ENCODE measurements at regions not wholly inside any gene's neighbourhood (a gene's known extent, or its start where the extent isn't known, plus 50 kb on each side); places are given as distances from the start of the nearest gene placed in this dataset.
A peak's percentile ranks its signal among the peaks of the same experiment; 100 is the strongest.

DNA sequence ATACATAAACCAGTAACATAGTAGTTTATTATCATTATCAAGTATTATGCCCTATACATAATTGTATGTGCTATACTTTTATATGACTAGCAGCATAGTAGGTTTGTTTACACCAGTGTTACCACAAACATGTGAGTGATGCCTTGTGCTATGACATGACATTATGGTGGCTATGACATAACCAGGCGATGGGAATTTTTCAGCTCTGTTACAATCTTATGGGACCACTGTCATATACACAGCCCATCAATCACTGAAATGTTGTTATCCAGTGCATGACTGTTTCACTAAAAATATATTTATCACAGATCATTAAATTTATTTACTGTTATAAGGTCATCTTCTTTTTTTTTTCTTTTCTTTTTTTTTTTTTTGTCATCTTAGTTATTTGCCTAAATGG lies 674.5 kb downstream of the PCDH17 start:
- Histone ChIP-seq H3K4me3 (ENCODE audit: control insufficient read depth in 1 of 7, extremely low read depth in 1 of 7, insufficient read depth in 4 of 7, low read depth in 2 of 7, low read length in 6 of 7) (no peak overlapping the region), H3K4me1 (ENCODE audit: control extremely low read depth in 1 of 4, control insufficient read depth in 4 of 4, insufficient read depth in 4 of 4, low read length in 3 of 4) (no peaks in the 10 kb centered on the region), H3K27me3 (replicated peaks in 2 of 5; ENCODE audit: control insufficient read depth in 4 of 5, insufficient read depth in 5 of 5, low read length in 4 of 5) (no peaks in the 10 kb centered on the region), H3K9me3 (ENCODE audit: control extremely low read depth in 1 of 5, control insufficient read depth in 4 of 5, insufficient read depth in 2 of 5, low read depth in 1 of 5, low read length in 4 of 5) (no peaks in the 10 kb centered on the region), H3K27ac (ENCODE audit: insufficient read depth in 1 of 2, low read depth in 1 of 2, low read length in 2 of 2, poor library complexity in 1 of 2, severe bottlenecking in 2 of 2) (no peak overlapping the region), H3K36me3 (ENCODE audit: control insufficient read depth in 4 of 4, insufficient read depth in 4 of 4, low read length in 3 of 4) (no peaks in the 10 kb centered on the region)
- DNase-seq: no peak
- 100% methylated on average over 1 of the region's 1 CpG for WGBS (ENCODE audit: insufficient coverage)
- CTCF ChIA-PET: no interaction called here
- POLR2A ChIA-PET: no interaction called here

DNA sequence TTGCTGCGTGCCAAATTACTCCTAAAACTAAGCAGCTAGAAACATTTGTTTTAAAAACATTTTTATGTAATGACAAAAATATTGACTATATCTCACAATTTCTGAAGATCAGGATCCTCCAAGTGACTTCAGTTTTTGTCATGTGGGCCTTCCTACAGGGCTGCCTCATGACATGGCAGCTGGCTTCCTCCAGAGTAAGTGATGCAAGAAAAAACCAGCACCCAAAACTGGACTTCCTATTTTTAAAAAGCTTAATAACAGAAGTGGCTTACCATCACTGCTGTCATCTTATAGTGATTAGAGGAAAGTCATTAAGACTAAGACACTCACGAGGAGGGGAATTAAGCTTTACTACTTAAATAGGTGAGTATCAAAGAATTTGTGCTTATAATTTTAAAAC lies 681.7 kb downstream of the PCDH17 start:
- Histone ChIP-seq H3K36me3 (ENCODE audit: control insufficient read depth in 4 of 4, insufficient read depth in 4 of 4, low read length in 3 of 4) (no peaks in the 10 kb centered on the region), H3K27me3 (replicated peaks in 2 of 5; ENCODE audit: control insufficient read depth in 4 of 5, insufficient read depth in 5 of 5, low read length in 4 of 5) (no peaks in the 10 kb centered on the region), H3K4me3 (ENCODE audit: control insufficient read depth in 1 of 7, extremely low read depth in 1 of 7, insufficient read depth in 4 of 7, low read depth in 2 of 7, low read length in 6 of 7) (no peak overlapping the region), H3K9me3 (ENCODE audit: control extremely low read depth in 1 of 5, control insufficient read depth in 4 of 5, insufficient read depth in 2 of 5, low read depth in 1 of 5, low read length in 4 of 5) (no peaks in the 10 kb centered on the region), H3K27ac (ENCODE audit: insufficient read depth in 1 of 2, low read depth in 1 of 2, low read length in 2 of 2, poor library complexity in 1 of 2, severe bottlenecking in 2 of 2) (no peak overlapping the region), H3K4me1 (ENCODE audit: control extremely low read depth in 1 of 4, control insufficient read depth in 4 of 4, insufficient read depth in 4 of 4, low read length in 3 of 4) (peaks cover 0 to 2% (median 0%) of the 10 kb centered on the region in 4 experiments)
- ChIA-PET CTCF (interaction anchor here (0.9 kb wide), 1 partner anchor 42 kb away, joined by 3 read pairs; no protein-coding TSS in a partner anchor), POLR2A (no interaction called here)
- no CpG with 5 or more reads among the region's 2 CpGs for WGBS (ENCODE audit: insufficient coverage)
- DNase-seq: peak in 2 of 3 donors; percentile 11 to 22

GRCh38 chr13:58318495-58319167 lies 687.1 kb downstream of the PCDH17 start:
- Histone ChIP-seq H3K4me1 (ENCODE audit: control extremely low read depth in 1 of 4, control insufficient read depth in 4 of 4, insufficient read depth in 4 of 4, low read length in 3 of 4) (peaks cover 0 to 2% (median 0%) of the 10 kb centered on the region in 4 experiments), H3K4me3 (ENCODE audit: control insufficient read depth in 1 of 7, extremely low read depth in 1 of 7, insufficient read depth in 4 of 7, low read depth in 2 of 7, low read length in 6 of 7) (no peak overlapping the region), H3K27ac (ENCODE audit: insufficient read depth in 1 of 2, low read depth in 1 of 2, low read length in 2 of 2, poor library complexity in 1 of 2, severe bottlenecking in 2 of 2) (no peak overlapping the region), H3K27me3 (replicated peaks in 2 of 5; ENCODE audit: control insufficient read depth in 4 of 5, insufficient read depth in 5 of 5, low read length in 4 of 5) (no peaks in the 10 kb centered on the region), H3K9me3 (ENCODE audit: control extremely low read depth in 1 of 5, control insufficient read depth in 4 of 5, insufficient read depth in 2 of 5, low read depth in 1 of 5, low read length in 4 of 5) (peaks cover 0 to 3% (median 0%) of the 10 kb centered on the region in 5 experiments), H3K36me3 (ENCODE audit: control insufficient read depth in 4 of 4, insufficient read depth in 4 of 4, low read length in 3 of 4) (no peaks in the 10 kb centered on the region)
- WGBS (ENCODE audit: insufficient coverage): 96% methylated on average over 45 of the region's 50 CpGs
- ChIA-PET CTCF (no interaction called here), POLR2A (no interaction called here)
- no peak for DNase-seq

GRCh38 chr13:58324161-58324560 lies 692.6 kb downstream of the PCDH17 start:
- POLR2A ChIA-PET: no interaction called here
- DNase-seq: no peak

DNA sequence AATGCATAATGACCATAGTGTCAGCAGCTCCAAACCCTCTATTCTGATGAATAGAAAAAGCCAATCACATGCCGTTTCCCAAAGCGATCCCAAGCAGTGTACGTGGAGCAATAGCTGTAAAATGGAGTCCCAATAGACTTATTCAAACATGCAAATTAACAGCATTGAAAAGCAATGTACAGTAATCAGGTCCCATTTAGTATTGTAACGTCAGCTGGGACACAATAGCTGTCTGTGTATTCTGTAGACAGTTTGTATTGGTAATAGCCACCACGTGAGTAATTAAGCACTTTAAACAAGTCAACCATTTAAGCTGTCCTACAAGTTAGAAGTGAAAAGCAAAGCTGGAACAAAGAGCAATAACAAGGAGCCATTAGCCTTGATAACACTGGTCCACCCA lies 698.2 kb downstream of the PCDH17 start:
- CTCF ChIA-PET: no interaction called here
- WGBS (ENCODE audit: insufficient coverage): 79% methylated on average over 3 of the region's 5 CpGs

More at GRCh38 chr13:58324161-58324560, 692.6 kb downstream of the PCDH17 start:
- CTCF ChIA-PET: no interaction called here
- no peak overlapping the region for H3K4me3 ChIP-seq (ENCODE audit: control insufficient read depth in 1 of 7, extremely low read depth in 1 of 7, insufficient read depth in 4 of 7, low read depth in 2 of 7, low read length in 6 of 7)
- no peaks in the 10 kb centered on the region for H3K36me3 ChIP-seq (ENCODE audit: control insufficient read depth in 4 of 4, insufficient read depth in 4 of 4, low read length in 3 of 4)
- H3K4me1 ChIP-seq (ENCODE audit: control extremely low read depth in 1 of 4, control insufficient read depth in 4 of 4, insufficient read depth in 4 of 4, low read length in 3 of 4): no peaks in the 10 kb centered on the region
- no peak overlapping the region for H3K27ac ChIP-seq (ENCODE audit: insufficient read depth in 1 of 2, low read depth in 1 of 2, low read length in 2 of 2, poor library complexity in 1 of 2, severe bottlenecking in 2 of 2)
- H3K27me3 ChIP-seq (replicated peaks in 2 of 5; ENCODE audit: control insufficient read depth in 4 of 5, insufficient read depth in 5 of 5, low read length in 4 of 5): no peaks in the 10 kb centered on the region
- no peaks in the 10 kb centered on the region for H3K9me3 ChIP-seq (ENCODE audit: control extremely low read depth in 1 of 5, control insufficient read depth in 4 of 5, insufficient read depth in 2 of 5, low read depth in 1 of 5, low read length in 4 of 5)

DNA sequence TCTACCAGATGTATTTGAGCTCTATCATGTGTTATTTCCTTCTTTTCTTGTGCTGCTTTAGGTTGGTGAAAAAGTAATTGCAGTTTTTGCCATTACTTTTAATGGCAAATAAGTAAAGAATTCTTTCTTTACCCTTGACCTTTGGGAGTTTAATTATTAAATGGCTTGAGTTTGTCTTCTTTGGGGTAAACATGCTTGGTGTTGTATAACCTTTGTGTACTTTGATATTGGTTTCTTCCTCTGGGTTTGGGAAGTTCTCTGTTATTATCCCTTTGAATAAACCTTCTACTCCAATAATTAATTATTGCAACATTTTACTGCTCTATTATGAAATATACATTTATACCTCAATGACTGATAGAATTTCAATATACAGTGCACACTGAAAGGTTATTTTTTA lies 709.4 kb downstream of the PCDH17 start:
- H3K4me1 ChIP-seq (ENCODE audit: control extremely low read depth in 1 of 4, control insufficient read depth in 4 of 4, insufficient read depth in 4 of 4, low read length in 3 of 4): peaks cover 0 to 14% (median 4%) of the 10 kb centered on the region in 4 experiments
- no peak overlapping the region for H3K27ac ChIP-seq (ENCODE audit: insufficient read depth in 1 of 2, low read depth in 1 of 2, low read length in 2 of 2, poor library complexity in 1 of 2, severe bottlenecking in 2 of 2)
- POLR2A ChIA-PET: no interaction called here
- H3K27me3 ChIP-seq (replicated peaks in 2 of 5; ENCODE audit: control insufficient read depth in 4 of 5, insufficient read depth in 5 of 5, low read length in 4 of 5): no peaks in the 10 kb centered on the region
- CTCF ChIA-PET: no interaction called here
- H3K4me3 ChIP-seq (ENCODE audit: control insufficient read depth in 1 of 7, extremely low read depth in 1 of 7, insufficient read depth in 4 of 7, low read depth in 2 of 7, low read length in 6 of 7): no peak overlapping the region
- H3K36me3 ChIP-seq (ENCODE audit: control insufficient read depth in 4 of 4, insufficient read depth in 4 of 4, low read length in 3 of 4): no peaks in the 10 kb centered on the region
- H3K9me3 ChIP-seq (ENCODE audit: control extremely low read depth in 1 of 5, control insufficient read depth in 4 of 5, insufficient read depth in 2 of 5, low read depth in 1 of 5, low read length in 4 of 5): peaks cover 0 to 5% (median 0%) of the 10 kb centered on the region in 5 experiments
- no peak for DNase-seq

More for the DNA sequence above, 698.2 kb downstream of the PCDH17 start:
- POLR2A ChIA-PET: no interaction called here
- Histone ChIP-seq H3K9me3 (ENCODE audit: control extremely low read depth in 1 of 5, control insufficient read depth in 4 of 5, insufficient read depth in 2 of 5, low read depth in 1 of 5, low read length in 4 of 5) (peaks cover 0 to 2% (median 0%) of the 10 kb centered on the region in 5 experiments), H3K27ac (ENCODE audit: insufficient read depth in 1 of 2, low read depth in 1 of 2, low read length in 2 of 2, poor library complexity in 1 of 2, severe bottlenecking in 2 of 2) (no peak overlapping the region), H3K36me3 (ENCODE audit: control insufficient read depth in 4 of 4, insufficient read depth in 4 of 4, low read length in 3 of 4) (no peaks in the 10 kb centered on the region), H3K4me1 (ENCODE audit: control extremely low read depth in 1 of 4, control insufficient read depth in 4 of 4, insufficient read depth in 4 of 4, low read length in 3 of 4) (no peaks in the 10 kb centered on the region), H3K4me3 (ENCODE audit: control insufficient read depth in 1 of 7, extremely low read depth in 1 of 7, insufficient read depth in 4 of 7, low read depth in 2 of 7, low read length in 6 of 7) (no peak overlapping the region), H3K27me3 (replicated peaks in 2 of 5; ENCODE audit: control insufficient read depth in 4 of 5, insufficient read depth in 5 of 5, low read length in 4 of 5) (no peaks in the 10 kb centered on the region)
- no peak for DNase-seq

DNA sequence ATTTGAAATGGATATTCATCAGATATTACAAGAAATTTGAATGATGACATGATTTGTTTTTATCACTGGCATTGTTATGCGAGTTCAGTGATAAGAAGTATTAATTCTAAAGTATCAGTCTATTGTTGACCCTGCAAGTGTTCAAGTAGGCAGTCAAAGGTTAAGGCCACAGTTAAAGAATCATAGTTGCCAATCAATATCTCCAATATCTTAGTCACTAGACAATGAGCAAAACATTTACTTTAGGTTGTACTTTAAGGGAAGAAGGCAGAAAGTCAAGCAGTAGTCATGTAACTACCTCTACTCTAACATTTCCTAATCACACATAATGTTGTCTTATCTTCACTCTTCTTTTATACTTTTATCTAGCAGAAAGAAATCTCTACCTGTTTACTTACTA lies 709.8 kb downstream of the PCDH17 start:
- H3K27me3 ChIP-seq (replicated peaks in 2 of 5; ENCODE audit: control insufficient read depth in 4 of 5, insufficient read depth in 5 of 5, low read length in 4 of 5): no peaks in the 10 kb centered on the region
- WGBS (ENCODE audit: insufficient coverage): no CpG with 5 or more reads among the region's 1 CpG
- POLR2A ChIA-PET: no interaction called here
- no peak overlapping the region for H3K4me3 ChIP-seq (ENCODE audit: control insufficient read depth in 1 of 7, extremely low read depth in 1 of 7, insufficient read depth in 4 of 7, low read depth in 2 of 7, low read length in 6 of 7)
- peaks cover 0 to 5% (median 0%) of the 10 kb centered on the region in 5 experiments for H3K9me3 ChIP-seq (ENCODE audit: control extremely low read depth in 1 of 5, control insufficient read depth in 4 of 5, insufficient read depth in 2 of 5, low read depth in 1 of 5, low read length in 4 of 5)
- H3K4me1 ChIP-seq (ENCODE audit: control extremely low read depth in 1 of 4, control insufficient read depth in 4 of 4, insufficient read depth in 4 of 4, low read length in 3 of 4): peaks cover 0 to 14% (median 4%) of the 10 kb centered on the region in 4 experiments
- CTCF ChIA-PET: no interaction called here
- no peaks in the 10 kb centered on the region for H3K36me3 ChIP-seq (ENCODE audit: control insufficient read depth in 4 of 4, insufficient read depth in 4 of 4, low read length in 3 of 4)
- no peak overlapping the region for H3K27ac ChIP-seq (ENCODE audit: insufficient read depth in 1 of 2, low read depth in 1 of 2, low read length in 2 of 2, poor library complexity in 1 of 2, severe bottlenecking in 2 of 2)
- DNase-seq: no peak
